Endothelial cell of umbilical vein (primary cell): ENCODE measurements at regions not wholly inside any gene's neighbourhood (a gene's known extent, or its start where the extent isn't known, plus 50 kb on each side); places are given as distances from the start of the nearest gene placed in this dataset.

ENCODE experiments used
- BruUV-seq: library from RNA; stranded (reverse); fragments of 400-500 nt; replicated peaks from 2 replicates; lab custom pipeline; 2021; lab: Mats Ljungman, UMichigan
- CTCF ChIA-PET: fragments of 300-600, 350-600 bp; sonication (Branson Sonifier 250); formaldehyde crosslinking; loops from one replicate; lab custom pipeline; 2021; ENCODE audit warnings: antibody characterized with exemption, inconsistent platforms; lab: Charles Lee
- POLR2A ChIA-PET: fragments of 300-600, 350-600 bp; sonication (Branson Sonifier 250); formaldehyde crosslinking; loops from one replicate; lab custom pipeline; 2021; ENCODE audit warnings: antibody characterized with exemption, inconsistent platforms; lab: Charles Lee
- DNase-seq: peaks from one replicate; pipeline ENCODE4 v3.0.0-alpha.2; 2011; ENCODE audit warnings: low read depth, low spot score
- FAIRE-seq: peaks from 2 replicates; lab custom pipeline; 2011; peaks lifted over from hg19 to GRCh38; lab: Jason Lieb, UNC
- H2AFZ ChIP-seq: 2 replicates; pipeline ENCODE4 v1.6.0; 2012; ENCODE audit warnings: low read depth, low read length, control low read depth, inconsistent platforms
- H3K27ac ChIP-seq: 2 replicates; pipeline ENCODE4 v1.5.1; 2011; ENCODE audit warnings: low read depth, mild to moderate bottlenecking, control low read depth, low read length, moderate library complexity; ENCODE audit not compliant: insufficient read depth
- H3K27me3 ChIP-seq, 2 experiments: 2 replicates each; pipeline versions ENCODE4 v1.6.0 to v1.6.1; 2011; ENCODE audit warnings: low read length in 2 of 2, mixed read lengths in 1 of 2; ENCODE audit not compliant: control insufficient read depth in 2 of 2, insufficient read depth in 2 of 2
- H3K36me3 ChIP-seq, 2 experiments: 2 replicates in 1 of 2; 3 replicates in 1 of 2; pipeline ENCODE4 v1.5.1; 2011; ENCODE audit warnings: low read length in 2 of 2, mild to moderate bottlenecking in 1 of 2, moderate library complexity in 1 of 2; ENCODE audit not compliant: control insufficient read depth in 2 of 2, insufficient read depth in 2 of 2; ENCODE audit errors: extremely low read depth in 1 of 2
- H3K4me1 ChIP-seq: 3 replicates; pipeline ENCODE4 v1.5.1; 2011; ENCODE audit warnings: mild to moderate bottlenecking, low read length; ENCODE audit not compliant: control insufficient read depth, insufficient read depth; ENCODE audit errors: extremely low read depth
- H3K4me2 ChIP-seq: 2 replicates; pipeline ENCODE4 v1.6.1; 2011; ENCODE audit warnings: low read length, control low read depth, mixed read lengths; ENCODE audit not compliant: insufficient read depth
- H3K4me3 ChIP-seq, 3 experiments: fragments of 200-600 bp in 1 of 3; sonication (generic), shearing (Covaris generic) in 1 of 3; replicated peaks in 1 of 3; 2 replicates each; pipeline ENCODE4 v1.5.1; 2011 to 2016; ENCODE audit warnings: control low read depth in 3 of 3, low read length in 3 of 3, mild to moderate bottlenecking in 2 of 3, inconsistent platforms in 1 of 3, low read depth in 1 of 3, moderate library complexity in 1 of 3; ENCODE audit not compliant: insufficient read depth in 1 of 3
- H3K79me2 ChIP-seq: 2 replicates; pipeline ENCODE4 v1.6.0; 2012; ENCODE audit warnings: low read length, inconsistent platforms; ENCODE audit not compliant: control insufficient read depth, insufficient read depth
- H3K9ac ChIP-seq: replicated peaks from 2 replicates; pipeline ENCODE3; 2011; ENCODE audit warnings: low read length, control low read depth; ENCODE audit not compliant: insufficient read depth; ENCODE audit errors: extremely low read depth
- H3K9me1 ChIP-seq: replicated peaks from 3 replicates; pipeline ENCODE4 v1.6.0; 2011; ENCODE audit warnings: mild to moderate bottlenecking, low read length; ENCODE audit not compliant: control insufficient read depth, insufficient read depth; ENCODE audit errors: extremely low read depth
- H3K9me3 ChIP-seq: replicated peaks from 2 replicates; pipeline ENCODE4 v1.5.1; 2012; ENCODE audit warnings: low read length, inconsistent platforms; ENCODE audit not compliant: control insufficient read depth, insufficient read depth
- H4K20me1 ChIP-seq: replicated peaks from 2 replicates; pipeline ENCODE3; 2011; ENCODE audit warnings: mild to moderate bottlenecking, low read length; ENCODE audit not compliant: control insufficient read depth, insufficient read depth; ENCODE audit errors: extremely low read depth
- CTCF ChIP-seq, 2 donors: IDR thresholded peaks; 1 replicate in 1 of 2; 2 replicates in 1 of 2; pipeline ENCODE4 v1.5.1; 2011; ENCODE audit warnings: low read length in 2 of 2, mild to moderate bottlenecking in 2 of 2, moderate library complexity in 2 of 2, control low read depth in 1 of 2, inconsistent platforms in 1 of 2, low read depth in 1 of 2; ENCODE audit not compliant: insufficient read depth in 1 of 2; ENCODE audit errors: extremely low read depth in 1 of 2
- EZH2 ChIP-seq: IDR thresholded peaks from 2 replicates; pipeline ENCODE4 v1.6.1; 2012; ENCODE audit warnings: borderline replicate concordance, low read depth, mild to moderate bottlenecking, moderate library complexity, low read length, inconsistent platforms; ENCODE audit not compliant: severe bottlenecking
- FOS ChIP-seq: IDR thresholded peaks from 2 replicates; pipeline ENCODE4 v1.6.1; 2011; ENCODE audit warnings: mild to moderate bottlenecking, low read length, moderate library complexity, borderline replicate concordance; ENCODE audit not compliant: insufficient read depth
- GATA2 ChIP-seq: IDR thresholded peaks from 2 replicates; pipeline ENCODE4 v1.7.0; 2011; ENCODE audit warnings: low read depth, mild to moderate bottlenecking, moderate library complexity, mixed read lengths, low read length; ENCODE audit not compliant: insufficient read length, insufficient read depth
- JUN ChIP-seq: IDR thresholded peaks from 2 replicates; pipeline ENCODE4 v1.6.1; 2011; ENCODE audit warnings: borderline replicate concordance, low read depth; ENCODE audit not compliant: insufficient read length, insufficient read depth
- MYC ChIP-seq: IDR thresholded peaks from one replicate; pipeline ENCODE4 v1.6.1; 2011; ENCODE audit warnings: mild to moderate bottlenecking, low read depth, low read length
- POLR2A ChIP-seq: IDR thresholded peaks from 2 replicates; pipeline ENCODE4 v1.6.1; 2012; ENCODE audit warnings: low read depth, mild to moderate bottlenecking, control low read depth, low read length
- POLR2AphosphoS5 ChIP-seq: IDR thresholded peaks from 2 replicates; pipeline ENCODE4 v1.6.1; 2012; ENCODE audit warnings: low read depth, mild to moderate bottlenecking, control low read depth, low read length, moderate library complexity; ENCODE audit not compliant: insufficient read depth
- dilution Hi-C: fragments of 300-500 bp; cut with MboI; formaldehyde crosslinking; loops from one replicate; pipeline ENCODE4 v1.15.0; 2019; ENCODE audit warnings: low sequenced_read_pairs; ENCODE audit not compliant: extremely low pct_ligation_motif_present
- intact Hi-C: fragments of 100-400 bp; cut with micrococcal nuclease; formaldehyde crosslinking; loops from one replicate; pipeline ENCODE4 v1.10.0; 2022
- TF ChIP-seq, protein P1 (sequence below): IDR thresholded peaks from 2 replicates; pipeline ENCODE4 v1.6.1; 2011; ENCODE audit not compliant: insufficient read depth, insufficient read length

GRCh38 chr5:63570752-63571151, 391.5 kb downstream of the HTR1A start:
- DNase-seq (no peak), FAIRE-seq (no peak)
- H3K4me3 ChIP-seq: no peak overlapping the region
- H3K9me1 ChIP-seq: no peaks in the 10 kb centered on the region
- TF ChIP-seq EZH2 (no peak), FOS (no peak), POLR2AphosphoS5 (no peak), JUN (no peak), POLR2A (no peak), MYC (no peak), CTCF (IDR thresholded peaks at IDR 0.05; ENCODE audit: extremely low read depth in 1 of 2, insufficient read depth in 1 of 2, low read depth in 1 of 2, low read length in 2 of 2) (no peak), GATA2 (no peak)
- TF ChIP-seq, protein P1, sequence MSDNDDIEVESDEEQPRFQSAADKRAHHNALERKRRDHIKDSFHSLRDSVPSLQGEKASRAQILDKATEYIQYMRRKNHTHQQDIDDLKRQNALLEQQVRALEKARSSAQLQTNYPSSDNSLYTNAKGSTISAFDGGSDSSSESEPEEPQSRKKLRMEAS: no peak
- BruUV-seq: no TSS peak
- H3K9me3 ChIP-seq: peaks cover 4% of the 10 kb centered on the region
- H4K20me1 ChIP-seq: no peaks in the 10 kb centered on the region
- H2AFZ ChIP-seq: no peak overlapping the region
- no peaks in the 10 kb centered on the region for H3K36me3 ChIP-seq
- no peak overlapping the region for H3K27ac ChIP-seq
- dilution Hi-C loops (no loop called here), intact Hi-C loops (no loop called here)
- no peaks in the 10 kb centered on the region for H3K27me3 ChIP-seq
- H3K9ac ChIP-seq: no peak overlapping the region
- ChIA-PET CTCF (no interaction called here), POLR2A (no interaction called here)
- no peaks in the 10 kb centered on the region for H3K79me2 ChIP-seq
- no peak overlapping the region for H3K4me2 ChIP-seq
- H3K4me1 ChIP-seq: no peaks in the 10 kb centered on the region
